Mucosa of stomach (tissue), 1 donor: ENCODE measurements at regions not wholly inside any gene's neighbourhood (a gene's known extent, or its start where the extent isn't known, plus 50 kb on each side); places are given as distances from the start of the nearest gene placed in this dataset.
"Not testable (repeated sequence)": the region's sequence is repeated elsewhere in the genome, so short reads cannot be mapped to it uniquely, and the experiment has no call there.

Experiments
- H3K27me3 ChIP-seq: one replicate; pipeline ENCODE4 v1.7.0; 2013; ENCODE audit warnings: mild to moderate bottlenecking, low read length; ENCODE audit not compliant: control insufficient read depth, insufficient read depth
- H3K36me3 ChIP-seq: one replicate; pipeline ENCODE4 v1.7.0; 2013; ENCODE audit warnings: low read length; ENCODE audit not compliant: control insufficient read depth, insufficient read depth
- H3K4me1 ChIP-seq: one replicate; pipeline ENCODE4 v1.7.0; 2013; ENCODE audit warnings: mild to moderate bottlenecking, low read length; ENCODE audit not compliant: control insufficient read depth, insufficient read depth
- H3K4me3 ChIP-seq: one replicate; pipeline ENCODE4 v1.7.0; 2013; ENCODE audit warnings: low read length
- H3K9ac ChIP-seq: one replicate; pipeline ENCODE4 v1.7.0; 2013; ENCODE audit warnings: mild to moderate bottlenecking, low read length, moderate library complexity
- H3K9me3 ChIP-seq: one replicate; pipeline ENCODE4 v1.7.0; 2013; ENCODE audit warnings: mild to moderate bottlenecking, low read length, moderate library complexity; ENCODE audit not compliant: control insufficient read depth
- donor health status: Pancreatic carcinoma.

DNA sequence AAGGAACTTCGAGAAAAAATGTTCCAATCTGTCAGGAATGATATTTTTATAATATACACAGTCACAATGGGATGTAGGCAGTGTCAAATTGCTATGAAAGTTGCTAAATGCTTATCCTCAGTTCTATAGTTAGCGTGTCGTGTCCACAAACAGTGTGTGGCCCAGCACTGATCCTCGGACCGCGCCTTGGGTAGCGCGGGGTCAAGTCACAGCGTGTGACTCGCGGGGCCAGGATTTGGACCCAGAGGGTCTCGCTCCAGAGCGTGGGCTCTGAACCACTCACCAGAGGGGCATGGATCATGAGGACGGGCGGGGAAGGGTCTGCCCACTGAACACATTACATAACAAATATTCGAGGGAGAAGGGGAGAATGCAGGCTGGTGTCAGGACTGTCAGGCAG is 171.8 kb downstream of the C9orf50 start:
- H3K9ac ChIP-seq = no peak overlapping the region
- no peaks in the 10 kb centered on the region for H3K4me1 ChIP-seq
- no peak overlapping the region for H3K4me3 ChIP-seq
- H3K9me3 ChIP-seq = no peaks in the 10 kb centered on the region
- H3K36me3 ChIP-seq = no peaks in the 10 kb centered on the region
- H3K27me3 ChIP-seq = no peaks in the 10 kb centered on the region

GRCh38 chr9:129446828-129447550 is 173.9 kb downstream of the C9orf50 start:
- Histone ChIP-seq H3K9ac (no peak overlapping the region), H3K9me3 (no peaks in the 10 kb centered on the region)

DNA sequence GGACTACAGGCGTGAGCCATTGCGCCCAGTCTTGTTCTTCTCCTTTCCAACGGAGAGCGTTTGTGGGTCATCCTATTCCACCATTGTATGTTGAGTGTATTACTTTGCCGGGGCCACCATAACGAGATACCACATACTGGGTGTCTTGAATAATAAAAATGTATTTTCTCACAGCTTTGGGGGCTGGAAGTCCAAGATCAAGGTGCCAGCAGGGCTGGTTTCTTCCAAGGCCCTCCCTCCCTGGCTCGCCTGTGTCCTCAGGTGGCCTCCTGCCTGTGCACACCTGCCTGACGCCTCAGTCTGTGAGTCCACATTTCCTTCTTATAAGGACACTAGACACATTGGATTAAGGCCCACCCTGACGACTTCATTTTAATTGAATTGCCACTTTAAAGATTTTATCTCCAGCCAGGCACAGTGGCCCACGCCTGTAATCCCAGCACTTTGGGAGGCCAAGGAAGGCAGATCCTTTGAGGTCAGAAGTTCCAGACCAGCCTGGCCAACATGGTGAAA is 175.1 kb downstream of the C9orf50 start:
- no peaks in the 10 kb centered on the region for H3K9me3 ChIP-seq
- H3K27me3 ChIP-seq = no peaks in the 10 kb centered on the region
- H3K4me1 ChIP-seq = peaks cover 12% of the 10 kb centered on the region
- no peak overlapping the region for H3K4me3 ChIP-seq
- no peaks in the 10 kb centered on the region for H3K36me3 ChIP-seq
- H3K9ac ChIP-seq = no peak overlapping the region

More at GRCh38 chr9:129446828-129447550, 173.9 kb downstream of the C9orf50 start:
- Histone ChIP-seq H3K36me3 (no peaks in the 10 kb centered on the region), H3K4me3 (no peak overlapping the region), H3K4me1 (peaks cover 12% of the 10 kb centered on the region), H3K27me3 (no peaks in the 10 kb centered on the region)

DNA sequence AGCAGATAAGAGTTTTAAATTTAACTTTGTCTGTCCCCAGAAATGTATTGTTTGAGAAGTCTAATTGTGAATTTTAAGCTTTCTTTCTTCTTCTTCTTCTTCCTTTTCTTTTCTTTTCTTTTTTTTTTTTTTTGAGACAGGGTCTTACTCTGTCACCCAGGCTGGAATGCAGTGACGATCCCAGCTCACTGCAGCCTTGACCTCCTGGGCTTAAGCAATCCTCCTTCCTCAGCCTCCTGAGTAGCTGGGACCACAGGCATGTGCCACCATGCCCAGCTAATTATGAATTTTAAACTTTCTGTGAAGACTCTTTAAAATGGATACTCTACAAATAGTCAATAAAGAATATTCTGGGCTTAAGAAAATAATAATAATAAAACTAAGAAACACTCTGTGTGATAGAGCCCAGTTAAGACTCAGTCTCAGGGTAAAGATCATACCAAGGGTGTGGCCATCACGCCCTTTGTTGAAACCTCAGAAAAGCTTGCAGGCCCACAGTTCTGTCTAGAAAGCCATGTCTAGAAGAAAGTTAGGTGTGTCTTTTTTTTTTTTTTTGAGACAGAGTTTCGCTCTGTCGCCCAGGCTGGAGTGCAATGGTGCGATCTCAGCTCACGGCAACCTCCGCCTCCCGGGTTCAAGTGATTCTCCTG is 177.3 kb downstream of the C9orf50 start:
- H3K9ac ChIP-seq, H3K27me3 ChIP-seq, H3K4me3 ChIP-seq, H3K36me3 ChIP-seq, H3K9me3 ChIP-seq: not testable (repeated sequence)
- H3K4me1 ChIP-seq = peaks cover 12% of the 10 kb centered on the region

GRCh38 chr9:129442803-129443511 is 177.9 kb downstream of the C9orf50 start:
- H3K9me3 ChIP-seq = no peaks in the 10 kb centered on the region
- peaks cover 16% of the 10 kb centered on the region for H3K4me1 ChIP-seq
- no peaks in the 10 kb centered on the region for H3K36me3 ChIP-seq
- H3K27me3 ChIP-seq = peaks cover 7% of the 10 kb centered on the region
- no peak overlapping the region for H3K9ac ChIP-seq
- H3K4me3 ChIP-seq = no peak overlapping the region

GRCh38 chr9:129441852-129442251 is 179.0 kb downstream of the C9orf50 start:
- H3K27me3 ChIP-seq = peaks cover 17% of the 10 kb centered on the region
- H3K9ac ChIP-seq = no peak overlapping the region
- no peak overlapping the region for H3K4me3 ChIP-seq
- H3K4me1 ChIP-seq = peaks cover 25% of the 10 kb centered on the region
- H3K9me3 ChIP-seq = no peaks in the 10 kb centered on the region
- no peaks in the 10 kb centered on the region for H3K36me3 ChIP-seq

- peaks cover 24% of the 10 kb centered on the region for H3K27me3 ChIP-seq
Observed at GRCh38 chr9:129440435-129441186, 180.3 kb downstream of the C9orf50 start.

DNA sequence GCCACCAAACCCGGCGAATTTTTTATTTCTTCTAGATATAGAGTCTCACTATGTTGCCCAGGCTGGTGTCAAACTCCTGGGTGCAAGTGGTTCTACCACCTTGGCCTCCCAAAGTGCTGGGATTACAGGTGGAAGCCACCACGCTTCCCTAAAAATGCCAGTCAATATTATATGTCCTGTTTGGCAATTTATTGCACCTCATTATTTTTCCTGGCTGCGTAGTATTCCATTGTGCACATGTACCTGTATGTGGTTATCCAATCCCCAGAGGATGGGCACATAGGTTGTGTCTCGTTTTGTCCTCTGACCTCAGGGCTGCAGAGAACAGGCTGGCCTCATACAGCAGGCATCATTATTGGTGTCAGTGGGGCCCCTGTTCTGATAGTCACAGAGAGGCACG is 181.7 kb downstream of the C9orf50 start:
- H3K9ac ChIP-seq = no peak overlapping the region
- peaks cover 24% of the 10 kb centered on the region for H3K27me3 ChIP-seq
- H3K4me3 ChIP-seq = no peak overlapping the region
- peaks cover 29% of the 10 kb centered on the region for H3K4me1 ChIP-seq
- H3K36me3 ChIP-seq = no peaks in the 10 kb centered on the region
- H3K9me3 ChIP-seq = no peaks in the 10 kb centered on the region

More at GRCh38 chr9:129440435-129441186, 180.3 kb downstream of the C9orf50 start:
- H3K36me3 ChIP-seq = no peaks in the 10 kb centered on the region
- no peak overlapping the region for H3K4me3 ChIP-seq
- H3K9me3 ChIP-seq = no peaks in the 10 kb centered on the region
- no peak overlapping the region for H3K9ac ChIP-seq
- peaks cover 29% of the 10 kb centered on the region for H3K4me1 ChIP-seq

- H3K36me3 ChIP-seq = no peaks in the 10 kb centered on the region
- H3K4me1 ChIP-seq = peaks cover 22% of the 10 kb centered on the region
- peak overlapping the region; percentile 51 for H3K9ac ChIP-seq
- no peaks in the 10 kb centered on the region for H3K9me3 ChIP-seq
- peaks cover 24% of the 10 kb centered on the region for H3K27me3 ChIP-seq
- no peak overlapping the region for H3K4me3 ChIP-seq
Observed at GRCh38 chr9:129437626-129438323, 183.1 kb downstream of the C9orf50 start.

GRCh38 chr9:129436751-129437625 is 183.9 kb downstream of the C9orf50 start:
- Histone ChIP-seq H3K9ac (peak overlapping the region; percentile 51), H3K36me3 (no peaks in the 10 kb centered on the region), H3K4me1 (peaks cover 22% of the 10 kb centered on the region), H3K4me3 (no peak overlapping the region), H3K27me3 (peaks cover 24% of the 10 kb centered on the region), H3K9me3 (no peaks in the 10 kb centered on the region)
